Adrenal gland (tissue), 9 donors: ENCODE measurements at regions not wholly inside any gene's neighbourhood (a gene's known extent, or its start where the extent isn't known, plus 50 kb on each side); places are given as distances from the start of the nearest gene placed in this dataset.

Source experiments
- DNase-seq, 7 donors: peaks; one replicate each; pipeline ENCODE4 v3.0.0-alpha.2; 2019 to 2020
- H3K27ac ChIP-seq, 5 donors: fragments of 200-600 bp; sonication (generic) in 4 of 5; 1 replicate in 3 of 5; 2 replicates in 2 of 5; pipeline versions ENCODE4 v1.5.1 to v1.8.0; 2016 to 2020; ENCODE audit warnings: mild to moderate bottlenecking in 1 of 5
- H3K27me3 ChIP-seq: fragments of 200-600 bp; 2 replicates; pipeline ENCODE4 v1.8.0; 2021
- H3K36me3 ChIP-seq, 2 donors: fragments of 200-600 bp; replicated peaks in 1 of 2; 1 replicate in 1 of 2; 2 replicates in 1 of 2; pipeline versions ENCODE4 v1.5.1 to v1.8.0; 2018 to 2022
- H3K4me1 ChIP-seq, 2 donors: fragments of 200-600 bp; replicated peaks in 1 of 2; 1 replicate in 1 of 2; 2 replicates in 1 of 2; pipeline versions ENCODE4 v1.5.1 to v1.8.0; 2018 to 2021
- H3K4me3 ChIP-seq, 4 donors: fragments of 200-600 bp; sonication (generic) in 3 of 4; one replicate each; pipeline ENCODE4 v1.5.1; 2016 to 2018
- H3K9me3 ChIP-seq, 3 donors: fragments of 200-600 bp; sonication (generic) in 1 of 3; replicated peaks in 1 of 3; 1 replicate in 2 of 3; 2 replicates in 1 of 3; pipeline versions ENCODE4 v1.5.1 to v1.8.0; 2016 to 2021
- CTCF ChIP-seq, 6 experiments: fragments of 450-650 bp in 4 of 6; fragments of 200-600 bp in 2 of 6; sonication (generic) in 1 of 6; IDR thresholded peaks; 1 replicate in 5 of 6; 2 replicates in 1 of 6; pipeline versions ENCODE4 v1.5.1 to v1.8.0; 2016 to 2021; ENCODE audit warnings: antibody characterized with exemption in 6 of 6, mild to moderate bottlenecking in 2 of 6, moderate library complexity in 1 of 6
- POLR2A ChIP-seq, 2 donors: fragments of 450-650 bp; IDR thresholded peaks; one replicate each; pipeline ENCODE4 v1.6.1; 2017; ENCODE audit warnings: antibody characterized with exemption in 2 of 2, mild to moderate bottlenecking in 2 of 2, moderate library complexity in 1 of 2
- WGBS, 4 donors: extraction: QIAGEN DNeasy Blood & Tissue Kit in 2 of 4; methylation state at CpG; one replicate each; pipeline versions ENCODE4 v1.1.5 to v1.1.7; 2013 to 2017; 5-methylcytosine and 5-hydroxymethylcytosine counted together
- intact Hi-C, 2 donors: fragments of 100-400 bp; cut with DNase I; formaldehyde crosslinking; loops; one replicate each; pipeline versions ENCODE4 v1.14.1 to v1.15.0; 2022 to 2023
- donor health status: healthy with polysubstance abuse.
- donor health status: Bipolar disorder and iron deficiency.
- donor health status: DM: yes; HTN: yes; CAD: no.
- donor health status: DM: no; HTN: no; CAD: no.
- donor health status: DM: no; HTN: no; CAD: no.

GRCh38 chr14:46048127-46048526, 603.5 kb downstream of the RPL10L start:
- no peak for DNase-seq
- Histone ChIP-seq H3K4me3 (no peak overlapping the region), H3K36me3 (no peaks in the 10 kb centered on the region), H3K27me3 (no peaks in the 10 kb centered on the region), H3K9me3 (peaks cover 0 to 4% (median 0%) of the 10 kb centered on the region in 3 donors), H3K27ac (no peak overlapping the region), H3K4me1 (no peaks in the 10 kb centered on the region)
- TF ChIP-seq POLR2A (IDR thresholded peaks at IDR 0.05) (no peak), CTCF (IDR thresholded peaks at IDR 0.05) (no peak)
- intact Hi-C loops, result no loop called here
- WGBS, 4 donors, result 50 to 59% (median 51%) methylated on average over 3 of the region's 3 CpGs

- Histone ChIP-seq H3K27ac (no peak overlapping the region), H3K36me3 (no peaks in the 10 kb centered on the region), H3K27me3 (no peaks in the 10 kb centered on the region), H3K4me3 (no peak overlapping the region), H3K9me3 (no peaks in the 10 kb centered on the region), H3K4me1 (no peaks in the 10 kb centered on the region)
- WGBS, 4 donors, result 73 to 84% (median 78%) methylated on average over 4 of the region's 4 CpGs
- DNase-seq, result no peak
- TF ChIP-seq POLR2A (IDR thresholded peaks at IDR 0.05) (no peak), CTCF (IDR thresholded peaks at IDR 0.05) (no peak)
- intact Hi-C loops, result no loop called here
These were observed 615.5 kb downstream of the RPL10L start for GRCh38 chr14:46036099-46036498.

GRCh38 chr14:46034305-46034704, 617.3 kb downstream of the RPL10L start:
- Histone ChIP-seq H3K4me3 (no peak overlapping the region), H3K27ac (no peak overlapping the region), H3K36me3 (no peaks in the 10 kb centered on the region), H3K4me1 (no peaks in the 10 kb centered on the region), H3K27me3 (no peaks in the 10 kb centered on the region), H3K9me3 (no peaks in the 10 kb centered on the region)
- intact Hi-C loops, result no loop called here
- WGBS, 4 donors, result 44 to 61% (median 53%) methylated on average over 3 of the region's 3 CpGs
- DNase-seq, result no peak
- TF ChIP-seq POLR2A (IDR thresholded peaks at IDR 0.05), result no peak

GRCh38 chr14:46018846-46019420, 632.6 kb downstream of the RPL10L start:
- WGBS, 4 donors, result 62 to 81% (median 78%) methylated on average over 1 of the region's 1 CpG
- TF ChIP-seq CTCF (IDR thresholded peaks at IDR 0.05) (no peak), POLR2A (IDR thresholded peaks at IDR 0.05) (no peak)
- Histone ChIP-seq H3K27me3 (no peaks in the 10 kb centered on the region), H3K4me3 (no peak overlapping the region), H3K27ac (no peak overlapping the region), H3K4me1 (no peaks in the 10 kb centered on the region), H3K9me3 (no peaks in the 10 kb centered on the region), H3K36me3 (no peaks in the 10 kb centered on the region)
- DNase-seq, result no peak
- intact Hi-C loops, result no loop called here

GRCh38 chr14:46008348-46008747, 643.2 kb downstream of the RPL10L start:
- Histone ChIP-seq H3K36me3 (no peaks in the 10 kb centered on the region), H3K4me3 (no peak overlapping the region), H3K27me3 (no peaks in the 10 kb centered on the region), H3K4me1 (no peaks in the 10 kb centered on the region), H3K9me3 (no peaks in the 10 kb centered on the region), H3K27ac (no peak overlapping the region)
- TF ChIP-seq POLR2A (IDR thresholded peaks at IDR 0.05), result no peak
- no peak for TF ChIP-seq CTCF (IDR thresholded peaks at IDR 0.05)
- WGBS, 4 donors, result 58 to 82% (median 76%) methylated on average over 3 of the region's 3 CpGs
- no peak for DNase-seq
- intact Hi-C loops, result no loop called here
